Left lung (tissue), 4 donors: ENCODE measurements at regions not wholly inside any gene's neighbourhood (a gene's known extent, or its start where the extent isn't known, plus 50 kb on each side); places are given as distances from the start of the nearest gene placed in this dataset.

ENCODE experiments used
- ATAC-seq: fragments of 200-7000 bp; cut with Tn5 transposase; one replicate; pipeline ENCODE4 v1.9.1; 2020; ENCODE audit warnings: moderate library complexity
- DNase-seq, 4 donors: peaks; one replicate each; pipeline ENCODE4 v3.0.0-alpha.2; 2013 to 2020
- H3K27ac ChIP-seq, 2 donors: fragments of 200-600 bp; sonication (generic) in 1 of 2; one replicate each; pipeline versions ENCODE4 v1.5.0 to v1.8.0; 2020 to 2021
- H3K27me3 ChIP-seq, 2 donors: fragments of 200-600 bp; sonication (generic) in 1 of 2; one replicate each; pipeline versions ENCODE4 v1.5.0 to v1.8.0; 2020 to 2021
- H3K36me3 ChIP-seq, 2 donors: fragments of 200-600 bp; sonication (generic) in 1 of 2; one replicate each; pipeline versions ENCODE4 v1.5.0 to v1.8.0; 2020 to 2021
- H3K4me1 ChIP-seq, 2 donors: fragments of 200-600 bp; one replicate each; pipeline ENCODE4 v1.8.0; 2021
- H3K4me3 ChIP-seq, 2 donors: fragments of 200-600 bp; sonication (generic) in 1 of 2; one replicate each; pipeline versions ENCODE4 v1.5.0 to v1.8.0; 2020 to 2021; ENCODE audit warnings: mild to moderate bottlenecking in 1 of 2
- H3K9me3 ChIP-seq, 2 donors: fragments of 200-600 bp; sonication (generic) in 1 of 2; one replicate each; pipeline versions ENCODE4 v1.5.0 to v1.8.0; 2020 to 2021
- intact Hi-C, 2 donors: fragments of 100-400 bp; cut with DNase I; formaldehyde crosslinking; loops; one replicate each; pipeline versions ENCODE4 v1.11.2 to v1.14.2; 2022
- TF ChIP-seq, protein P1 (sequence below), 2 donors: fragments of 200-600 bp; sonication (generic) in 1 of 2; IDR thresholded peaks; one replicate each; pipeline versions ENCODE4 v1.5.0 to v1.8.0; 2021; ENCODE audit warnings: antibody characterized with exemption in 2 of 2
- donor health status: DM: no; HTN: yes; CAD: no.
- donor health status: DM: no; HTN: no; CAD: no.

DNA sequence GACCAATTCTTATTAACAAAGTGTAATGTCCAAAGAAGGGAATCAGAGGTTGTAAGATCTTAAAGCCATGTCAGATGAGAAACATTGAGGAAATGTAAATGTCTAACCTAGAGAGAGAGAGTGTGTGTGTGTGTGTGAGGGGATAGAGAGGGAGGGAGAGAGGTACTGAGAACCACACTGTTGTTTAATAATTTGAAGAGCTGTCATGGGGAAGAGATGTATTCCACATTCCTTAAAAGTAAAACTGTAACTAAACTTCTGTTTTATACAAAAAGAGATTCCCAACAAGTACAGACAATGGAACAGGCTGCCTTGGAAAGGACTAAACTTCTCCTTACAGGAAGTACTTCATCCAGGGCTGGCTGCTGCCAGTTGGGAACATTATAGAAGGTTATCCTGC, 68.9 kb upstream of the BOC start:
- intact Hi-C loops: no loop called here
- no peaks in the 10 kb centered on the region for H3K9me3 ChIP-seq
- H3K4me3 ChIP-seq: no peak overlapping the region
- no peak for DNase-seq
- no peaks in the 10 kb centered on the region for H3K27me3 ChIP-seq
- TF ChIP-seq, protein P1, sequence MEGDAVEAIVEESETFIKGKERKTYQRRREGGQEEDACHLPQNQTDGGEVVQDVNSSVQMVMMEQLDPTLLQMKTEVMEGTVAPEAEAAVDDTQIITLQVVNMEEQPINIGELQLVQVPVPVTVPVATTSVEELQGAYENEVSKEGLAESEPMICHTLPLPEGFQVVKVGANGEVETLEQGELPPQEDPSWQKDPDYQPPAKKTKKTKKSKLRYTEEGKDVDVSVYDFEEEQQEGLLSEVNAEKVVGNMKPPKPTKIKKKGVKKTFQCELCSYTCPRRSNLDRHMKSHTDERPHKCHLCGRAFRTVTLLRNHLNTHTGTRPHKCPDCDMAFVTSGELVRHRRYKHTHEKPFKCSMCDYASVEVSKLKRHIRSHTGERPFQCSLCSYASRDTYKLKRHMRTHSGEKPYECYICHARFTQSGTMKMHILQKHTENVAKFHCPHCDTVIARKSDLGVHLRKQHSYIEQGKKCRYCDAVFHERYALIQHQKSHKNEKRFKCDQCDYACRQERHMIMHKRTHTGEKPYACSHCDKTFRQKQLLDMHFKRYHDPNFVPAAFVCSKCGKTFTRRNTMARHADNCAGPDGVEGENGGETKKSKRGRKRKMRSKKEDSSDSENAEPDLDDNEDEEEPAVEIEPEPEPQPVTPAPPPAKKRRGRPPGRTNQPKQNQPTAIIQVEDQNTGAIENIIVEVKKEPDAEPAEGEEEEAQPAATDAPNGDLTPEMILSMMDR (IDR thresholded peaks at IDR 0.05): no peak
- H3K4me1 ChIP-seq: no peaks in the 10 kb centered on the region
- no peaks in the 10 kb centered on the region for H3K36me3 ChIP-seq
- ATAC-seq: no peak
- no peak overlapping the region for H3K27ac ChIP-seq

DNA sequence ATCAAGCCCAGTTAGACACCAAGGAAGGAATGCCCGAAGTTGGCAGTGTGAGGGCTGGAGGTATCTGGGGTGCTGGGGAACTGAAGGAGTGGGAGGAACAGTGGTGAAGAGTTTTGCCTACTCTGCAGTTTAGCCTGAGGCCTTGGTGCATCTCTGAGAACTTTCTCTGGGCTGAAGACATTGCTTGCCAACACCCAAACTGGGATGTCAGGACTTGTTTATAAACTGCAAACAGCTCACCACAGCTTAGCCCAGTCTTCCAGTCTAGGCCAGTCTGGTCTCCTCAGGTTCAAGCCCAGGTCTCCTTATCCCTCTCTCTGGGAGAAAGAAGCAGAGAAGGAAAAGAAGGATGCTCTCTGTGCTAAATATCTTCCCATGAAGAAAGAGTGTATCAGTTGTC, 68.0 kb upstream of the BOC start:
- H3K4me3 ChIP-seq: no peak overlapping the region
- no peaks in the 10 kb centered on the region for H3K27me3 ChIP-seq
- DNase-seq (no peak), ATAC-seq (no peak)
- TF ChIP-seq, protein P1 (IDR thresholded peaks at IDR 0.05): no peak
- H3K27ac ChIP-seq: no peak overlapping the region
- H3K9me3 ChIP-seq: no peaks in the 10 kb centered on the region
- no peaks in the 10 kb centered on the region for H3K36me3 ChIP-seq
- intact Hi-C loops: no loop called here
- H3K4me1 ChIP-seq: no peaks in the 10 kb centered on the region

DNA sequence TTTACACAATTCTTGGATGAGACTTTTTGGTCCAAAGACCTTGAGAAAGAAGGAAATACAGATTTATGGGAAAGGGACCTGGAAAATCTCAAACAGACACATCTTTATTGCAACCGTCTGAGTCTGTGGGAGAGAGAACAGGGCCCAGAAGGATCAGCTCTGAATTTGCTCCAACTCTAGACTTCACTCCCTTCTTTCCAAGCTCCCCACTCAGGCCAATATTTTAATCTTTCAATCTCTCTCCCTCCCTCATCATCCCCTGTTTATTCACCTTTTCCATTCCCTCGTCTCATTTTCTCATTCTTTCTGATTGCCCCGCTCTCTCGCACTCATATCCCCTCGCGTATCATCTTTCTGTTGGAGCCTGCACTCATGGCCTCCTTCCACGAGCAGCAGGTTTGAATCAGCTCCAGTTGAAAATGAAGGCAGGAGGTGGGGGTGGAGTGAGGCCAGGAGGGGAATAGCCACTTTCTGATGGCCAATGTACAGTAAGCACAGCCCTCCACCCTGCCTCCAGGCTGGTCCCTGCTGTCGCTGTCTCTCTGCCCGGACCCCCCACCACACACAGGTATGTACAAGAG, 63.6 kb upstream of the BOC start:
- TF ChIP-seq, protein P1 (IDR thresholded peaks at IDR 0.05): no peak
- Histone ChIP-seq H3K27ac (no peak overlapping the region), H3K4me3 (no peak overlapping the region), H3K9me3 (no peaks in the 10 kb centered on the region), H3K4me1 (peaks cover 0 to 3% of the 10 kb centered on the region in 2 donors), H3K36me3 (no peaks in the 10 kb centered on the region), H3K27me3 (no peaks in the 10 kb centered on the region)
- ATAC-seq (peak; percentile 14), DNase-seq (no peak)
- intact Hi-C loops: no loop called here

DNA sequence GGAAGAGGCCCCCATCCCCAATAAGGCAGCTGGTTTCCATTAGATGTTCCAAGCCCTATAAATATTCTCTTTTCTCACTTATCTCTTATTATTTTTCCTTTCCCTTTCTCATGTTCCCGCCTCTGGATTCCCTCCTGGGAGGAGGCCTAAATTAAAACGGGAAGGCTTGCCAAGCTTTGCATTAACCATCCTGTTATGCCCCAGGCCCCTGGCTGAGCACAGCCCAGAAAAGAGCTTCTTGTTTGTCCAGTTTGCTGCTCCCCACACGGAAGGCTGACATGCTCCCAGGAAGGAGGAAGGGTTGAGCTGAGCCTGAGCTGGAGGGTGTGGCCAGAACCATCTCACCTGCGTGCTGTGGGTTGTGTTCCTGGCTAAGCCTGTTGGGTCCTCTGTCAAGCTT, 63.1 kb upstream of the BOC start:
- ATAC-seq: peak; percentile 44
- no peaks in the 10 kb centered on the region for H3K27me3 ChIP-seq
- TF ChIP-seq, protein P1 (IDR thresholded peaks at IDR 0.05): no peak
- no peak for DNase-seq
- no peak overlapping the region for H3K4me3 ChIP-seq
- no peaks in the 10 kb centered on the region for H3K36me3 ChIP-seq
- intact Hi-C loops: no loop called here
- H3K4me1 ChIP-seq: peaks cover 0 to 3% of the 10 kb centered on the region in 2 donors
- no peaks in the 10 kb centered on the region for H3K9me3 ChIP-seq
- no peak overlapping the region for H3K27ac ChIP-seq

DNA sequence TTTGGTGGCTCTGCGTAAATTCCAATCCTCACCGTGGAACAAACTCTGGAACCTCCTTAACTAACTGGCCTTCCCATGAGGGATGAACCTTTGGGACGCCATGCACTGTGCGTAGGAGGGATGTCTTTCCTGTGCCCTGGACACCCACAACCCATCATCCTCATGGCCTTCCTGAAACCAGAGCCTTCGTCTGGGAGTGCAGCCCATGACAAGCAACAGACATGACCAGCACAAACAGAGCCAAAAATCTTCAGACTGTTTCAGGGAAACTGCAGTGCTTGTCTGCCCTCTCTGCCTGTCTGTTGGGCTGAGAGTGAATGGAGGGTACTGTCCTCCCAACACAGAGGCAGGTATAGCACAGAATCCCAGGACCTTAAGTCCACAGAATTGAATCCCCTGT, 61.1 kb upstream of the BOC start:
- intact Hi-C loops: no loop called here
- Histone ChIP-seq H3K27me3 (no peaks in the 10 kb centered on the region), H3K9me3 (no peaks in the 10 kb centered on the region), H3K27ac (no peak overlapping the region), H3K36me3 (no peaks in the 10 kb centered on the region), H3K4me3 (no peak overlapping the region), H3K4me1 (peaks cover 0 to 3% of the 10 kb centered on the region in 2 donors)
- TF ChIP-seq, protein P1 (IDR thresholded peaks at IDR 0.05): no peak
- DNase-seq (no peak), ATAC-seq (no peak)
